GM21423 (cell line): ENCODE measurements at regions not wholly inside any gene's neighbourhood (a gene's known extent, or its start where the extent isn't known, plus 50 kb on each side); places are given as distances from the start of the nearest gene placed in this dataset.
"Not testable (repeated sequence)": the region's sequence is repeated elsewhere in the genome, so short reads cannot be mapped to it uniquely, and the experiment has no call there.

ENCODE experiments used
- ATAC-seq: cut with Tn5 transposase; IDR thresholded peaks from one replicate; pipeline ENCODE4 v1.9.1; 2021; ENCODE audit warnings: mild to moderate bottlenecking, moderate library complexity; ENCODE audit not compliant: unreplicated experiment

GRCh38 chr4:12016729-12017128 lies 588.0 kb upstream of the HS3ST1 start:
- no peak for ATAC-seq

- no peak for ATAC-seq
Measured at GRCh38 chr4:12005471-12005870, 576.8 kb upstream of the HS3ST1 start.

- not testable (repeated sequence) for ATAC-seq
Measured at GRCh38 chr4:11996581-11996980, 567.9 kb upstream of the HS3ST1 start.

GRCh38 chr4:11976726-11977263 lies 548.1 kb upstream of the HS3ST1 start:
- no peak for ATAC-seq

- ATAC-seq, result no peak
Measured at GRCh38 chr4:11973270-11973669, 544.6 kb upstream of the HS3ST1 start.

GRCh38 chr4:11970754-11971153 lies 542.1 kb upstream of the HS3ST1 start:
- no peak for ATAC-seq

GRCh38 chr4:11966782-11967181 lies 538.1 kb upstream of the HS3ST1 start:
- no peak for ATAC-seq

GRCh38 chr4:11954093-11954492 lies 525.4 kb upstream of the HS3ST1 start:
- ATAC-seq, result no peak

GRCh38 chr4:11949355-11949754 lies 520.7 kb upstream of the HS3ST1 start:
- ATAC-seq, result no peak

GRCh38 chr4:11947629-11948028 lies 518.9 kb upstream of the HS3ST1 start:
- not testable (repeated sequence) for ATAC-seq

GRCh38 chr4:11937941-11938340 lies 509.2 kb upstream of the HS3ST1 start:
- ATAC-seq, result no peak

GRCh38 chr4:11931266-11931820 lies 502.6 kb upstream of the HS3ST1 start:
- no peak for ATAC-seq

- ATAC-seq, result no peak
Measured at GRCh38 chr4:11929080-11929479, 500.4 kb upstream of the HS3ST1 start.

GRCh38 chr4:11919316-11919715 lies 490.6 kb upstream of the HS3ST1 start:
- ATAC-seq, result no peak

GRCh38 chr4:11914406-11914805 lies 485.7 kb upstream of the HS3ST1 start:
- ATAC-seq, result no peak

GRCh38 chr4:11912886-11913285 lies 484.2 kb upstream of the HS3ST1 start:
- ATAC-seq, result no peak

GRCh38 chr4:11910812-11911211 lies 482.1 kb upstream of the HS3ST1 start:
- no peak for ATAC-seq

- ATAC-seq, result no peak
Measured at GRCh38 chr4:11908712-11909111, 480.0 kb upstream of the HS3ST1 start.

GRCh38 chr4:11908205-11908604 lies 479.5 kb upstream of the HS3ST1 start:
- ATAC-seq, result no peak

GRCh38 chr4:11904846-11905739 lies 476.4 kb upstream of the HS3ST1 start:
- no peak for ATAC-seq

GRCh38 chr4:11904117-11904535 lies 475.4 kb upstream of the HS3ST1 start:
- no peak for ATAC-seq

GRCh38 chr4:11901089-11901488 lies 472.4 kb upstream of the HS3ST1 start:
- no peak for ATAC-seq
